NCI-H2196 (cell line): ENCODE measurements at regions not wholly inside any gene's neighbourhood (a gene's known extent, or its start where the extent isn't known, plus 50 kb on each side); places are given as distances from the start of the nearest gene placed in this dataset.
"Not testable (repeated sequence)": the region's sequence is repeated elsewhere in the genome, so short reads cannot be mapped to it uniquely, and the experiment has no call there.

Experiments used
- DNase-seq: peaks from one replicate; lab custom pipeline; 2025; ENCODE audit not compliant: unreplicated experiment; lab: John Stamatoyannopoulos, UW

DNA sequence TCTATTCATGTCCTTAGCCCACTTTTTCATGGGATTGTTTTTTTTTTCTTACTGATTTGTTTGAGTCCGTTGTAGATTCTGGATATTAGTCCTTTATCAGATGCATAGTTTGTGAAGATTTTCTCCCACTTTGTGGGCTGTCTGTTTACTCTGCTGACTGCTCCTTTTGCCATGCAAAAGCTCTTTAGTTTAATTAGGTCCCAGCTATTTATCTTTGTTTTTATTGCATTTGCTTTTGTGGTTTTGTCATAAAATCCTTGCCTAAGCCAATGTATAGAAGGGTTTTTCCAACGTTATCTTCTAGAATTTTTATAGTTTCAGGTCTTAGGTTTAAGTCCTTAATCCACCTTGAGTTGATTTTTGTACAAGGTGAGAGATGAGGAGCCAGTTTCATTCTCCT lies 358.9 kb downstream of the ADAMTS20 start:
- not testable (repeated sequence) for DNase-seq

DNA sequence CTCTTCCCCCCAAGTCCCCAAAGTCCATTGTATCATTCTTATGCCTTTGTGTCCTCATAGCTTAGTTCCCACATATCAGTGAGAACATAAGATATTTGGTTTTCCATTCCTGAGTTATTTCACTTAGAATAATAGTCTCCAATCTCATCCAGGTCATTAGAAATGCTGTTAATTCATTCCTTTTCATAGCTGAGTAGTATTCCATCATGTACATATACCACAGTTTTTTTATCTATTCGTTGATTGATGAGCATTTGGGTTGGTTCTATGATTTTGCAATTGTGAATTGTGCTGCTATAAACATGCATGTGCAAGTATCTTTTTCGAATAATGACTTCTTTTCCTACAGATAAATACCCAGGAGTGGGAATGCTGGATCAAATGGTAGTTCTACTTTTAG lies 359.6 kb downstream of the ADAMTS20 start:
- DNase-seq = not testable (repeated sequence)

DNA sequence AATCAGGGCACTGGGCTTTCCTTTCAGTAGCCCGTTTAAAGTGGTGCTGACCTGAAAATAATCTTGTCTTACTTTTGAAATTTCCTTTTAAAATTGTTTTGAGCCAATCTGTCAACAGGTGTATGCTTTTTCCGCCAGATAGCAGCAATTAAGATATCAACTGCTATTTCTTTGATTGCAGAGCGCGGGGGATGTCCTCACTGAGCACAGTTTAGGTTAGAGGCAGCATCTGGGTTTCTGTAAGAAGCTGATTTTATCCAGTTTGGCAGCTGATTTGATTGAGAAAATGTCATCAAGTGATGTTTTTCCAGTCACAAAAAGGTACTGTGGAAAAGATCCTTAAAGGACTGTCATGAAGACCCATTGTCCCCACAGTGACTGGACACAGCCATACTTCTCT lies 371.8 kb downstream of the ADAMTS20 start:
- DNase-seq = no peak

DNA sequence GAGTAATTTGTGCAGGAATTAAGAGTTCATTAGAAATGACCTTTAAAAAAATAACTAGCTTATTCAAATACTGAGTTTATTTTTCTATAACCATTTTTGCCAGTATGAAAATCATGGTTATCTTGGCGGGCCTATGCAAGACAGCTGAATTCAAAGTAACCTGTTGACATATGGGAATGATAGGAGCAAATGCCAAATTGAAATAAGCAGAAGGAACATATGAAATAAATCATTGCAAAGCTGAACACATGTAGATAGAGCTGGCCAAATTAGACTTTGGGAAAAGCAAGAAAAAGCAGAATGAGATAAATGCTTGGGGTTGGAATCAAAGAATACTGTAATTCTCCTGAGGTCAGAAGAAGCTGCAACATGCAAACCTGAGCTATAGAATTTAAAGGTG lies 372.5 kb downstream of the ADAMTS20 start:
- DNase-seq = no peak

DNA sequence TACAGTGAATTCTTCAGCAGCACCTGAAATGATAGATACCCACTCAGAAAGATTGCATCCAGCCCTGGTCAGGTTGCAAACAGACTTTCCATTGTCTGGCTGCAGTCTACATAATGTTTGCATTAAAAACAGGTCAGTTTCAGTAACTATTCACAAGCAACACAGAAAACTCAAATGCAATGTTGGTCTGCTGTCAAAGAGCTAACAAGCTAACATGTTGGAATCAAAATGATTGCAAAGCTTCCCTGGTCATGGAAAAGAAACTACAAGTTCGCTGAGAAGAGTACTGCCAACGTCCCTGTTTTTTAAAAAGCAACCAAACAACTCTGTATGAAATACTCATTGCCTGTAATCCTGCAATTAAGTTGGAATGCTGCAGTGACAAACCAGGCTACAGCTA lies 374.7 kb downstream of the ADAMTS20 start:
- no peak for DNase-seq

DNA sequence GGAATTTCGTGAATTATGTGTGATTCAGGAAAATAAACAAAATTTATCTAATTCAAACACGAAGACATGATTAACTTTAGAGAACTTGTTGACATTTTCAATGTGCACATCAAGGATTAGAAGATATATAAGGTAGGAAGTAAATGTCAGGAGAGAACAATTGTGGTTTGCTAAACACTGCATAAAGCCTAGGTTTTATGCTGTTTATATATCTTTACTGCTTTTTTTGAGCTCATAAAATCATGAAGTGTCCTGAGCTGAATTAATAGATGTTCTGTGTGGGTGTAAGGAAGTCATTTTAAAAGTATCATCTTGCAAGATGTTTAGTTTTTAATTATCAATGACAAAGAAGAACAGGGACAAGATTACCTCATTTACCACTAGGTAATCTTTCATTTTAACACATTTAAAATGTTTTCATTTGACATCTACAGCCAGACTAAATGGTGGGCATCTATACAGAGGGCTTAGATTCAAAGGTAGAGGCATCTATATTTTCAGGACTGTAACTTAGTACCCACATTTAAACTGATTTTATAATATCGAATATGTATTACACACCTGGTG lies 382.8 kb downstream of the ADAMTS20 start:
- DNase-seq = no peak

DNA sequence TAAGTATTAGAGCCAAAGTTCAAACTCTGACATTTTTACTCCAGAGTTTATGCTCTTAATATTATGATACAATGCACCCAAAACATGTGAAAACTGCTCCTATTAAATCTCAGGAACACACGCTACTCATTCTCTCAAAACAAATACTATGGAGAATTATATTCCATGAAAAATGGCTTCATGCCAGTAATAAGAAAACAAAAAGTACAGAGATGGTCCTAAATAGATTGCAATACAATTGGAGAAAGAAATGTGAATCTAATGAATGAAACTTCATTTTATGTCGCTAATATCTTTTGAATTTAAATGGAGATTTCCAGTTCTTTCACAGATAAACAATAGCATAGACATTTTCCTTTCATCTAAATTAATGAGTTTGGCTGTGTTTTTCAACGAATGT lies 384.3 kb downstream of the ADAMTS20 start:
- no peak for DNase-seq

DNA sequence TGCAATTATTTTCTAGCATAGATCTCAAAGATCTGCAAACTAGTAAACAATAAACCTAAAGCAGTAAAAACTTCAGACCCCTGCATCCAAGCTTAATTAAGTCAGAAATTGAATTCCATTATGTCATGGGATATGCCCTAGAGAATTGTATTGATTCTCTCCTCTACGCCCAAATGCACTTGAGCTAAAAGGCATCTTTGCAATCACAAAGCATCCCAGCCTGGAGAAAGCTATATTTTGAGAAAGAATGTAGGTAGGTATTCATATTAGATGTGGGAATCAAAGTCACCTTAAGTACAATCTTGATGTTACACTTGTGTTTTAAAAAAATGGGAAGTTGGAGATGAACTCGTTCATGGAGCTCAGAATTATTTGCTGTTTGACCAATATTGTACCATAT lies 386.7 kb downstream of the ADAMTS20 start:
- no peak for DNase-seq

DNA sequence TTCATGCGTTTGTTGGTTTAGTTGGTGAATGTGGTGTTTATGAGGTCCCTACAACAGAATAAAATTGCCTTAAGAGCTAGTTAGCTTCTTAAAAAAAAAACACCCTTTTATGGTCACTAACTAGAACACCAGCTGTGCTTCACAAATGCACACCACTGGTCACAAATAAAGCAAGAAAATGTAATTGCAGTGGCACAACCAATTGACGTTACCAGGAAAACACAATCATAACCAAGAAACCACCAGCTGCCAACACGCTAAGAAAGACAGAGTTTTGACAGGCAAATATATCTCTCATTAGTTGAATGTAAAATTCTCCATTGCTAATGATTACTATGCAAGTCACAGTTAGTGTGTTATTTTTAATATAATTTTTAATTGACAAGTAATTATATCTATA lies 389.9 kb downstream of the ADAMTS20 start:
- DNase-seq = no peak

DNA sequence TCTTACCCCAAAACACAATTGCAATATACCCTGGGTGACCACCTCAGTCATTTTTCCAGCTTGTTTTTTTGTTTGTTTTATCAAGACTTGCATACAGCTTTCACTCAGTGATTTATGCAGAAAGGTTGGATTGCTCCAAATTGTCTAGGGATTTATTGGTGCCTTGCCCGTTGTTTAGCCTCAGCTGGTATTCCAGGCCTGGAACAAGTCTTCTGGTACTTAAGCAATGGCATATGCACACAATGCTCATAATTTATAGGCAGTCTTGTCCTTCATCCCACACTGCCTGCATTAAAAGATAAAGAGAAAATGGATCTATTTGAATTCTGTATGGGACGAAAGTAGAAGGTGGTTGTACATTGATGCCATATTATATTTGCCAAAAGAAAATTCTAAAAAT lies 392.5 kb downstream of the ADAMTS20 start:
- no peak for DNase-seq

DNA sequence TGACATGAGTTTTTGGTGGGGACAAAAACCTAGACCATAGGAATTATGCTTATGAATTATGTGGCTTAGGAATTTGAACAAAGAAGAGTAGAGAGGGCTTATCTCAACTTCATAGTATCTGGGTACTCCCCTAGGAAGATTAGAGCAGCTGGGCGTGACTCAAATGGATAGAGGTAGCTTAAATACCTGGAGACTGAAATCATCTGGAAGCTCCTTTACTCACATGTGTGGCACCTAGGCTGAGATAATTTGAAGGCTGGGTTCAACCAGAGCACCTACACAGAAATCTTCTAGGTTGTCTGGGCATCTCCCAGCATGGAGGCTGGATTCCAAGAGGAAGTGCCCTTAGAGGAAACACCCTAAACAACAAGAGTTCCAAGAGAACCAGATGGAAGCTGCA lies 393.9 kb downstream of the ADAMTS20 start:
- DNase-seq = no peak

DNA sequence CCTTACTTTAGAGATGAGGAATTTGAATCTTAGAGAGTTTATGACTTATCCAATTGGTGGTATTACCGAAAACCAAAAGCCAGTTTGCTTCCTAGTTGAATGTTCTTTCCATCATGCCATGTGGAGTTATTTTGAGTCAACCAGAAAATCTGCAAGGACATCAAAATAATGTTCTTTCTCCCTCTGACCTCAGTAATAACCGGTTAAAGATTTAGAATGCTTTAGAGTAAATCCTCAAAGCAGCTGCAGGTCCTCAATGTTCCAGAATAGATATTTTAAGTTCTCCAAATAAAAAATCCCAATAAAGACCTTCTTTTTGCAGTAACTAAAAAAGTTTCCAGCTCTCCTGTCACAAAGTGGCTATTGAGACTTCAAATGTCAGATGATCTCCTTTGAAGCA lies 396.6 kb downstream of the ADAMTS20 start:
- DNase-seq = no peak

DNA sequence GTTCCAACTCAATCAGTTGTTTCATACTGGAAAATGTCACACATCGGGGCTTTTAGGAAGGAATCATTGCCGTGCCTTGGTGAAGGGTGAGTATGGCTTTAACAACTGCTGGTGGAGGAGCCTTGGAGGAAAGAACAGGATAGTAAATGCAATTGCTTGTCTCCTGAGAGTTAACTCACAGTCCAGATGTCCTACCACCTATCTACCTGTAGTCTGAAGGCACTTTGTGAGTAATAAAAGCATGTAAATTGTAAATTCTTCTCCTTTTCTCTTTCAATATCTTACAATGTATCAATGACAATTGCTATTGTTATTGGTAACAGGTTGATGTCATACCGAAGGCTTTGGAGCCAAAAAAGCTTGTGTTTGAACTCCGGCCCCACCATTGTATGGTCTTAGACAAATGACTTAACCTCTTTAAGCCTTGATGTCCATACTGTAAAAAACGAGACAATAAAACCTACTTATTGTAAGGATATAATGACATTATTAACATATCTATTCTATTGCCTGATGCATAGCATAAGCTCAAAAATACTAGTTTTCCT lies 397.4 kb downstream of the ADAMTS20 start:
- DNase-seq = no peak

DNA sequence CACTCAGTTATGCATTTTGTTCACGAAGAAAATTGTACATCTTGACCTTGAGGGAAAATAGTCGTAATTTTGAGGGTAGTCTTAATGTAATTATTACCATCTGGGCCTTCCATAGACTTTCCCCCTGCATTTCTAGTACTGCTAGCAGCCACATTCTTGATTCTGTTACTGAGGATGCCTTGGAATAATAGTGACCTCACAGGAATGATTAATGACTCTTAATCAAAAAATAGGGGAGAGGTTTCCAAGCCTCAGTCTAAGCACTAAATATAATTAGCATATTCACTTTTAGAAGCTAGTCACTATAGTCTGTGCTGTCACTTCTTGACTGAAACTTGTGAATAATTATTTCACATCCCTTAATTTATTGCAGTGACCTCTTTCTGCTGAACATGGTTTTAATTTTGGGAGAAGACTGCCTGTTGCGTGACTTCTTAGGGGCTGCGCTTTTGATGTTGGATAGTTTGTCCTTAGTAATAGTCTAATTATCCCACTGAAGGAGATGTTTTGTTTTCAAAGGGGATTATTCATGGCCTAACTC lies 400.5 kb downstream of the ADAMTS20 start:
- no peak for DNase-seq

DNA sequence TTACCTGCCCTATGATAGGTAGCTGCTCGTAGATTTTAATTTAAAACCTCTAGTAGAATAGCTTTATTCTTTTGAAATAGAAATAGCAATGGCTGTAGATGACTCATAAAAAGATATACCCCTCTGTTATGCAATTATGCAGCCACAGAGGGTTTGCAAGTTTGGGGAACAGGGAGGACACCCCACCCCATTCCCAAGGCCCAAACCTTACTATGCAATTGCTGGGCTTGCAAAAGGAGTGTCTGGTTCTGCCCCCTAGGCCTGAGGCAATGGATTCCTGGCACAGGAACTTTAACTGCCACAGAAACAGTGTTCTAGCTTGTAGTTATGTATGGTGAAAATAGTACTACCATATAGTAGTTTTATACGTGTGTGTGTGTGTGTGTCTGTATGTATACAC lies 403.3 kb downstream of the ADAMTS20 start:
- DNase-seq = no peak

DNA sequence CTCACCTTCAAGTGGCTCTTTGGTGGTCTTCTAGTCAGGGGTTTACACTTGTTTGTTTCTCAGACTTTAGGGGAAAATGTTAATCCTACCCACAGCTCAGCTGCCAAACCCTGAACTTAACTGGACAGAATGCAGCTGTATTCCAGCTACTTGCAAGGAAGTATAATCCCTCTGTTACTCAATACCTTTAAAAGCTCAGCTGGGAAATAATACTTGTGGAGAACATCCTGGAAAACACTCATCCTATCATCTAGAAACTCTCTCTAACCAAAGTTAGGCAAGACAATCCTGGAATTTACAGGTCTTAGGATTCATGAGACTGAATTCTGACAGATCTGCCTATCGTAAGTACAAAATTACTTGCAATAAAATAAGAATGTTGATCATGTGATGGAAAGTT lies 404.1 kb downstream of the ADAMTS20 start:
- DNase-seq = no peak

DNA sequence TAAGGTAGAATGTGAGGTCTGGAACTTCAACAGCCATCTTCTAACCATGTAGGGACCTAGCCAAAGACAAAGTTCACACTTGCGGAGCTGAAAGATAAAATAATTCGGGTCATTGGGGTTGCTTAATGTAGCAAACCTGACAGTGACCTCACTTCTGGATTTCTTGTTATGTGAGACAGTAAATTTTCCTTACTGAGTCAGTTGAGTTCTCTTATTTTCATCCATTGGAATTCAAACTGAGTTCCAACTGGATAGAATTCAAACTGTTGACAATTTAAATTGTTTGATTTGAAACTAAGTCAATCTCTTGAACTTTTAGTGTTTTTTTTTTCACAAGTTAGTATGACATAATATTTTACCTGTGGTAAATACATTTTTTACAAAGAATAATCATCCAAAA lies 406.5 kb downstream of the ADAMTS20 start:
- no peak for DNase-seq

DNA sequence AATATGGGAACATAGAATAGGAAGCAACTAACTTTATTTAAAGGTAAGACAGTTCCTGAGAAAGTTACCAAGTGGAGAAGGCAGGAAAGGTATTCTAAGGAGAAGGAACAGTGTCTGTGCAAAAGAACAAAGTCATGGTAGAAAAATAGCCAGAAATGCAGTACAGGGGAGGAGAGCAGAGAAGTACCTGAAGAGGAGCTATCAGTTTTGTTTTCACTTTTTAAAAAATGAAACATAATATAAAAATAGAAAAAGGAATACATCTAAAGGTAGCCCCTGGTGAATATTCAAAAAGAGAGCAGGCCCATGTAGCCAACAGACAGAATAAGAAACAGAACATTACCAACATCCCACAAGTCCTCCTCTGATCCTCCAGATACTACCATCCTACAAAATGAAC lies 408.7 kb downstream of the ADAMTS20 start:
- DNase-seq = no peak

DNA sequence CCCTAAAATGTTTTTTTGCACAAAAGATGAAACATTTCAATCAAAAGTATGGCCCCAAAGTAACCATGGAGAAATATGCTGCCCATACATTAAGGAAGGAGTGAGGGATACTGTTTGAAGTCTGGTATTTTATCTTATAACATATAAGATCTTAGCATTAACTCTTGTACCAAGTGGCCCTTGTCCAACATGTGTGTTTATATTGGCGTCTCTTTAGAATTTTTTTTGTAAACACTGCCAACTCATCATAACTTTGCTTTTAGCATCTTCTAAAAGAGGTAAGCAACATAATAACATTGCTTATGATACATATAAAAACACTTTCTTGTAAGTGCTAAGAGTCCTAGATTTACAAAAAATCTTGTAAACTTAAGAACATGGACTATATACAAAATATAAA lies 419.7 kb downstream of the ADAMTS20 start:
- no peak for DNase-seq

DNA sequence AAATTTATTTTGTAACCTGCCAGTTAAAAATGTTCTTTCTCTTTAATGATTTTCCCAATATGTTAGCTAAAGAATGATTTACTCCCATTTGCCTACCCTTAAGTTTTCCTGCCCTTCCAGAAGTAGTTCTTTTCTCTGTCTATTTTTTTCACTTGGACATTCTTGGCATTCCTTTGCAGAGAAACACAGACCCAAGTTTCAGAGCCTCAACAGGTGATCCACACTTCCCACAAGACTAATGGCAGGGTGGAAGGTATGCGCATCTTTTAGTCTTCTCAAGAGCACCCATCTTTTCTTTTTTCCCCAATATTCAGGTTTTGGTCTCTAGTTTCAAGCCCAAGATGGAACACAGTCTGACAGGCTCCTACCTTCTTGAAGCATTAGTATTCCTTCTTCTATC lies 420.7 kb downstream of the ADAMTS20 start:
- DNase-seq = no peak

DNA sequence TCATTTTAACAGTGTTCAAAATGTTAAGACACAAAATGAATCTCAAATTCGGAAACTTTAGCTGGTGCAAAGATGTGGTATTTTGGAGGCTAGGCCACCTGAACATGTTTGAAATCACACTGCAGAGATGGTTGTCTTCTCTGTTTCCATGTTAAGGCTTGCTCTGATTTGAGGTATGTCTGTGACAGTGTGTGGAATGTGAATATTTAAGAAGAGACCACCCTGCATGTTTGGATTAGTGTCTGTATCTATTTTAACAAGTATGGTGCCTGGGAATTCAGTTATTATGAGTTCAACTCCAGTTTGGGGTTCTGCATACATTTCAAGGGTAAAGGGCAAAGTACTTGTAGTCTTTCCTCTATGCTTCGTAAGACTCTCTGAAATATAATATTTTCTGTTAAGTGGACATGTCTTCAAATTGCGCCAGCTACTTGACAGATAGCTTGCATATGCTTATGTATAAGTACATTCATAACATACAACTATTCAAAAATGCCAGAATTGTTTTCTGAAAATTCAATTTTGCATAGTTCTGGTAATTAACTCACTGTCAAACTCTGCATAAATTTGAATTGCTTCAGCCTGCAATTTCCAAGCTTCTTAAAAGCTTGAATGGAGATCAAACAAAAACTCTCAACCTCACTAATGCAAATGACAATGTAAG lies 424.0 kb downstream of the ADAMTS20 start:
- DNase-seq = no peak

DNA sequence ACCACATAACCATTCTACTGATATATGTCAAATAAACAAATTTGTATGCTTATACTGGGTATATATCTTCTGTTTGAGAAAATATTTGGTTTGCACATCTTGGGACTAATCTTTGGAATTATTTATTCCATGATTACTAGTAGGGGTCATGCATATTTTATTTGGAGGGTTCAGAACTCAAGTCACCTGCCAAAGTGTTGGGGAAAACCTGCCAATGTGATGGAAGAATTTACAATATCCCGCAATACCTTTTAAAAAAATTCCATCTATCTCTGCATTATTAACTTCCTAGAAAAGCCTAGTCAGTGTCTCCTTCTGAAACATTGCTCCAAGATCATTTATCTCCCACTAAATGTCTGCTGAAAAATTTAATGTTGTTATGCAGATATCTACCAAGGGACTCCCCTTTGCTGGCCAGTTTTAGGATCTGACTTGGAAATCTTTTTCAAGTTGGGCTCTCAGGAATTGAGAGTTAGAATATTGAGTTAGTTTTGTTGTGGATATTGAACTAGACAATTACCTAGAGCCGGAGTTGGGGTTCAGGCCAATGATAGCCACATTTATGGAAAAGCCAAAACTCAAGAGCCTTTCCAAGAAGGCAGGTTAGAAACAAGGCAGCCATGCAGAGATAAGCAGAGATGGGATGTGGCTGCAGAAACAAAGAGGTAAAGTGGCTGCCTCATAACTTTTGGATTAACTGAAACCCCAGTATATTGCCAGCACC lies 425.2 kb downstream of the ADAMTS20 start:
- DNase-seq = no peak
